Body of pancreas (tissue), 4 donors: ENCODE measurements at regions not wholly inside any gene's neighbourhood (a gene's known extent, or its start where the extent isn't known, plus 50 kb on each side); places are given as distances from the start of the nearest gene placed in this dataset.

Experiments used
- ATAC-seq: fragments of 150-250 bp; one replicate; pipeline ENCODE4 v1.9.1; 2016
- DNase-seq, 4 donors: peaks; one replicate each; pipeline ENCODE4 v3.0.0-alpha.2; 2019
- H3K27ac ChIP-seq, 4 donors: fragments of 200-600 bp; sonication (generic); 1 replicate in 3 of 4; 2 replicates in 1 of 4; pipeline versions ENCODE4 v1.5.1 to v1.6.1; 2016 to 2019; ENCODE audit warnings: mild to moderate bottlenecking in 1 of 4, mixed read lengths in 1 of 4, moderate library complexity in 1 of 4
- H3K27me3 ChIP-seq, 2 donors: fragments of 200-600 bp; sonication (generic); one replicate each; pipeline ENCODE4 v1.6.0; 2016; ENCODE audit warnings: mild to moderate bottlenecking in 1 of 2
- H3K36me3 ChIP-seq, 2 donors: fragments of 200-600 bp; sonication (generic); replicated peaks in 1 of 2; 2 replicates each; pipeline ENCODE4 v1.5.1; 2016; ENCODE audit warnings: low read depth in 2 of 2; ENCODE audit not compliant: insufficient read depth in 1 of 2
- H3K4me1 ChIP-seq: fragments of 200-600 bp; sonication (generic); one replicate; pipeline ENCODE4 v1.6.0; 2016
- H3K4me3 ChIP-seq, 2 donors: fragments of 200-600 bp; sonication (generic); 1 replicate in 1 of 2; 2 replicates in 1 of 2; pipeline ENCODE4 v1.5.1; 2016 to 2019
- H3K9me3 ChIP-seq, 3 donors: fragments of 200-600 bp; sonication (generic); 1 replicate in 2 of 3; 2 replicates in 1 of 3; pipeline ENCODE4 v1.5.1; 2016
- CTCF ChIP-seq, 7 experiments: fragments of 450-650 bp in 4 of 7; fragments of 200-600 bp in 3 of 7; sonication (generic) in 3 of 7; IDR thresholded peaks; one replicate each; pipeline ENCODE4 v1.5.1; 2016 to 2019; ENCODE audit warnings: antibody characterized with exemption in 7 of 7
- POLR2A ChIP-seq, 3 donors: fragments of 450-650 bp; IDR thresholded peaks; one replicate each; pipeline ENCODE4 v1.6.1; 2016; ENCODE audit warnings: antibody characterized with exemption in 3 of 3, mild to moderate bottlenecking in 2 of 3
- WGBS, 2 donors: methylation state at CpG; one replicate each; pipeline ENCODE4 v1.1.5; 2017; 5-methylcytosine and 5-hydroxymethylcytosine counted together
- intact Hi-C: fragments of 100-400 bp; cut with DNase I; formaldehyde crosslinking; loops from one replicate; pipeline ENCODE4 v1.15.1; 2023

- ATAC-seq: no peak
- H3K4me1 ChIP-seq: no peaks in the 10 kb centered on the region
- WGBS, 2 donors: 31 to 38% methylated on average over 2 of the region's 2 CpGs
- H3K36me3 ChIP-seq: no peaks in the 10 kb centered on the region
- peaks cover 0 to 11% (median 0%) of the 10 kb centered on the region in 3 donors for H3K9me3 ChIP-seq
- no peaks in the 10 kb centered on the region for H3K27me3 ChIP-seq
- intact Hi-C loops: no loop called here
- DNase-seq: no peak
- H3K4me3 ChIP-seq: no peak overlapping the region
- TF ChIP-seq POLR2A (IDR thresholded peaks at IDR 0.05) (no peak), CTCF (IDR thresholded peaks at IDR 0.05) (no peak)
- H3K27ac ChIP-seq: no peak overlapping the region
These were observed 163.1 kb upstream of the PGR start for GRCh38 chr11:101292661-101293240.

- ATAC-seq (no peak), DNase-seq (no peak)
- WGBS, 2 donors: 20 to 24% methylated on average over 1 of the region's 1 CpG
- no peaks in the 10 kb centered on the region for H3K36me3 ChIP-seq
- intact Hi-C loops: no loop called here
- TF ChIP-seq POLR2A (IDR thresholded peaks at IDR 0.05) (no peak), CTCF (IDR thresholded peaks at IDR 0.05) (no peak)
- H3K4me1 ChIP-seq: no peaks in the 10 kb centered on the region
- H3K4me3 ChIP-seq: no peak overlapping the region
- peaks cover 0 to 6% (median 0%) of the 10 kb centered on the region in 3 donors for H3K9me3 ChIP-seq
- no peaks in the 10 kb centered on the region for H3K27me3 ChIP-seq
- no peak overlapping the region for H3K27ac ChIP-seq
These were observed 161.7 kb upstream of the PGR start for GRCh38 chr11:101291279-101291678.

GRCh38 chr11:101288392-101288791, 158.8 kb upstream of the PGR start:
- no peaks in the 10 kb centered on the region for H3K4me1 ChIP-seq
- H3K36me3 ChIP-seq: no peaks in the 10 kb centered on the region
- H3K27me3 ChIP-seq: no peaks in the 10 kb centered on the region
- TF ChIP-seq CTCF (IDR thresholded peaks at IDR 0.05) (no peak), POLR2A (IDR thresholded peaks at IDR 0.05) (no peak)
- peaks cover 0 to 6% (median 0%) of the 10 kb centered on the region in 3 donors for H3K9me3 ChIP-seq
- intact Hi-C loops: no loop called here
- WGBS, 2 donors: 36 to 44% methylated on average over 3 of the region's 3 CpGs
- H3K27ac ChIP-seq: no peak overlapping the region
- ATAC-seq (no peak), DNase-seq (no peak)
- H3K4me3 ChIP-seq: no peak overlapping the region

- no peak for TF ChIP-seq CTCF (IDR thresholded peaks at IDR 0.05)
- no peak for TF ChIP-seq POLR2A (IDR thresholded peaks at IDR 0.05)
- Histone ChIP-seq H3K9me3 (no peaks in the 10 kb centered on the region), H3K27me3 (no peaks in the 10 kb centered on the region), H3K27ac (no peak overlapping the region), H3K4me3 (no peak overlapping the region), H3K4me1 (no peaks in the 10 kb centered on the region), H3K36me3 (no peaks in the 10 kb centered on the region)
- WGBS, 2 donors: 44 to 50% methylated on average over 1 of the region's 1 CpG
- ATAC-seq: no peak
- no peak for DNase-seq
- intact Hi-C loops: no loop called here
These were observed 150.1 kb upstream of the PGR start for GRCh38 chr11:101279728-101280127.

- TF ChIP-seq POLR2A (IDR thresholded peaks at IDR 0.05) (no peak), CTCF (IDR thresholded peaks at IDR 0.05) (no peak)
- ATAC-seq (no peak), DNase-seq (no peak)
- no peaks in the 10 kb centered on the region for H3K4me1 ChIP-seq
- H3K27me3 ChIP-seq: no peaks in the 10 kb centered on the region
- no peaks in the 10 kb centered on the region for H3K36me3 ChIP-seq
- H3K27ac ChIP-seq: no peak overlapping the region
- intact Hi-C loops: no loop called here
- no peak overlapping the region for H3K4me3 ChIP-seq
- H3K9me3 ChIP-seq: no peaks in the 10 kb centered on the region
These were observed 148.7 kb upstream of the PGR start for GRCh38 chr11:101278286-101278685.
